ENCODE measurements at regions not wholly inside any gene's neighbourhood (a gene's known extent, or its start where the extent isn't known, plus 50 kb on each side); places are given as distances from the start of the nearest gene placed in this dataset.

DNA sequence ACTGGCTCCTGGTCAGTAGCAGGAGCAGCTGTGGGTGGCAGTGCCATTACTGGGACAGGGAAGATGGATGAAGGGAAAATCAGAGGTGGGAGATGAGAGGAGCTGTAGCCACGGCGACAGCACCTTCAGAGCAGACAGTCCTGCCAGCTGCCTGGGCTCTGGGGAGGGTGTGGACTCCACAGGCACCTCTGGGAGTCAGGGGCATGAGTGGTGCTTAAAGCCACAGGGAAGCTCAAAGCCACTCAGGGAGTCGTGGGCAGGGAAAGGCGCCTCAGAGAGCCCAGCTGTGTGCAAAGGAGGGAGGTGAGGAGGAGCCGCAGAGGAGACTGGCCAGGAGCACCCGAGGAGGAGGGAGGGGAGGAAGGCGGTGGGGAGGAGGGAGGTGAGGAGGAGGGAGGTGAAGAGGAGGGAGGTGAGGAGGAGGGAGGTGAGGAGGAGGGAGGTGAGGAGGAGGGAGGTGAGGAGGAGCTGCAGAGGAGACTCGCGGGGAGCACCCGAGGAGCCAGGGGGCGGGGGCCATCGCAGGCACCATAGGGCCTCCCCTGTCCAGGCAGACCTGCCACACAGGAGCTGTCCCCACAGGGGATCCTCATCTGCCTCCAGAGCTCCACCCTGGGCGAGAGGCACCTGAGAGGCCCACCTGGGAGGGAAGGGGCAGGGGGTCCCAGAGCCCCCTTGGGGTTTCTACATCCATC, 977.6 kb downstream of the BRD1 start:
- no peak for DNase-seq

DNA sequence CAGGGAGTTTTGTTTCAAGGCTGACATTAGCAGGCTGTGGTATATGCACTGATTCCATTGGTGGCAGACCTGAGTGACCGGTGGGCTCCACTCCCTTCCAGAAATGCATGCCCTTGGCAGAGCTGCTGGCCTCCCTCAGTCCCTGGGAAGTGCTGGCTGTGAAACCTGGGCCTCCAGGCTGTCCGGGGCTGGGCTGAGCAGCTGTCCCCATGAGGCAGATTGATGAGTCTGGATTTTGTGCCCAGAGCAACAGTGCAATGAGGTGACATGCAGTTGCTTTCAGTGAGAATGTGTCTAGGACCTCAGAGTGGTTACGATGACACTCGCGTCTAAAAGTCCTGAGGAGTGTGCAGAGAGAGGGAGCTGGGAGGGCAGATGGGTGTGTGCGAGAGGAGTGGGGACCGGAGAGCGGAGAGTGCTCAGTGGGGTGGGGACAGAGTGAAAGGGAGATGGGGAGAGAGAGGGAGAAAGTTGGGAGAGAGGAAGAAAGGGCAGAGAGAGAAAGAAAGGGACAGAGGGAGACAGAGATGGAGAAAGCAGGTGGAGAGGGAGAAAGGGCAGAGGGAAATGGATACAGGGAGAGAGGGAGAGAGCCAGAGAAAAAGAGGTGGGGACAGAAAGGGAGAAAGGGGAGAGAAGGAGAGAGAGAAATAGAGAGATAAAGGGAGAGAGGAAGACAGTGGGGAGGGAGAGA, 978.3 kb downstream of the BRD1 start:
- DNase-seq: no peak

DNA sequence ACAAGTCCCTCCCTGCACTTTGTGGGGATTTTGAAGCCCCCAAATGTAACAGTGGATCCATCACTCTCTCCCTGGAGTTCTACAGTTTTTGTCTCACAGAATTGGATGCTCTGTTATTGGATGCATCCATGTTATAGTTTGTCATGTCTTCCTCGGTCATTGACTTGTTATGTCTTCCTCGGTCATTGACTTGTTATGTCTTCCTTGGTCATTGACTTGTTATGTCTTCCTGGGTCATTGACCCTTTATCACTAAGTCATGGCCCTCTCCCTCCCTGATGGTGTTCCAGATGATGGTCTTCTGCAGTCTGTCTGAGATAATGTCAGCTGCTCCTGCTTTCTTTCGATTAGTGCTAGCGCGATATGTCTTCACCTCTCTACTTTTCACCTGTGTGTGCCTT, 981.5 kb downstream of the BRD1 start:
- no peak for DNase-seq

DNA sequence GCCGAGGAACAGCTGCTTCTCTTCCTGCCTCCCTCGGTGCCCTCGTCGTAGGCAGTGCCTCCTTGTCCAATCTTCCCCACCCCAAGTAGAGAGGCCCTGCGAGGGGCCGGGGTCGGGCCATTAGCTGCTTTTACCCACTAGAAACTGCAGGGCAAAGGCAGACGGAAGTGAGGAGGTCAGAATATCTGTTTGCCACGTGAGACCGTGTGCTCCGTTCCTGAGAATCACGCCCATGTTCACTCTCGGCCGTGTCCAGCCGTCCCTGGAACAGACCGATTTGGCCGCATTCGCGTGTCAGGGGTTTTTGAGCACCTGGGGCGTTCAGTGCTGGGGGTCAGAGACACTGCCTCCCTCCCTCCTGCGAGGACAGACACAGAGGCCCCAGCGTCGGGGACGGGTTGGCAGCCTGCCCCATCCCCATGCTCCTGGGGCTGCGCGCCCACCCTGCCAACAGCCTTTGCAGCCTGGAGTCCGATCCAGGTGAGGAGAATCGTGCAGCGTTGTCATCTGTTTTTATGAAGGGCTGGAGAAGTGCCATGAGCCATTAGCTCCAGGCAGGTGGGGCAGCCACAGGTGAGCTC, 982.2 kb downstream of the BRD1 start:
- no peak for DNase-seq

DNA sequence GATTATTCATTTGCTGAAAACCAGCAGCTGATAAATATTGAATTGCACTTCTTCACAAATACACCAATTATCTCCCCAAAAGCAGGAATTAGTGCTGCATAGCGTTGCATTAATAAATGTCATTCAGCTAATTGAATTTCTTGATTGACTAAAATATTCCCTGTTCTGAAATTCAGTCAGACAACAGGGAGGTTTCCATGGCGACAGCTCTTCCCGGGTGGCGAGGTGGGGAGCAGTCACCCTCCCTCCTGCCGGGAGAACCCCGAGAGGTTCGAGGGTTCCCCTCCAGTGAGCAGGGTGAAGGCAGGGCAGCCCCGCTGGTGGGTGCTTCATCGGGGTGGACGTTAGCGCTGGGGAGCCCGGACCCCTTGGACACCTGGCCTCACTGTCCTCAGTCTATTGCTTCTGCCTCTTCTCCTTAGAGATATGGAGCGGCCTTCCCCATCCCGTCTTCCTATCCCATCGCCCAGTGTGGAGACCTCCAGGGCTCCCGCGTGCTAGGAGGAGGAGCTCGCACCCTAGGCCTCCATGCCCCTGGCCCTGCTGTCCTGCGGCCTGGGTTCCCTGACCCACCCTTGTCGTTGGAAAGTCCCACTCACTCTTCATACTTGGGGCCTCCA, 983.5 kb downstream of the BRD1 start:
- no peak for DNase-seq

DNA sequence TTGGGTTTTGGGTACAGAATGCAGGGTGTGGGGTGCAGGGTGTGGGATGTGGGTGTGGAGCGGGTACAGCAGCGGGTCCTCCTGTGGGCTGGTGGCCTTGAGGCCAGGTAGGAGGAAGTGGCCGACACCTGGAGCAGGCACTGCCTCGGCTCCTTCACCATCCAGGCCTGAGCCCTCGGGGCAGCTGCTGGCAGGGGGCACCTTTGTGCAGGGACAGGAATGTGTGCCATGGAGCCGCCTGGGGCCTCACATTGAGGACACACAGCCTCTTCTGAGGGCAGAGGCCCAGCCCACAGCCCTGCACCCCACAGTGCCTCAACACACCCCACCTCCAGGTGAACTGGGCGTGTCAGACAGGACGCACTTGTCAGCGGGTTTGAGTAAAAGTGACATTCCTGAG, 984.0 kb downstream of the BRD1 start:
- no peak for DNase-seq

DNA sequence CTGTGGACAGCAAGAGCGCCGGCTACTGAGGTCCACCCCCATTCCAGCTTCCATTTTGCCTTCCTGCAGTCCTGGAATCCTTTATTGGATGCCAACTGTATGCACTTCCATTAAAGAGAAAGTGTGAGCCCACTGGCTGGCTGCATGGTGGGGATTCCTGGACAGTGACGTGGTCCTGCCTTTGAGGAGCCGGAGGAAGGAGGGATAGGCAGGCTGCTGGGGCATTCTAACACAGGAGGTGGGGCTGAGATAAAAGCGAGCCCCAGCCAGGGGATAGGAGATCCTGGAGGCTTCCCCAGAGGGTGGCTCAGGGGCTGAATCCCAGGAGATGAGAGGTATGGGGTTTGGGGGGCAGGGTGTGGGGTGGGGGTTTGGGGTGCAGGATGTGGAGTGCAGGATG, 984.7 kb downstream of the BRD1 start:
- no peak for DNase-seq

DNA sequence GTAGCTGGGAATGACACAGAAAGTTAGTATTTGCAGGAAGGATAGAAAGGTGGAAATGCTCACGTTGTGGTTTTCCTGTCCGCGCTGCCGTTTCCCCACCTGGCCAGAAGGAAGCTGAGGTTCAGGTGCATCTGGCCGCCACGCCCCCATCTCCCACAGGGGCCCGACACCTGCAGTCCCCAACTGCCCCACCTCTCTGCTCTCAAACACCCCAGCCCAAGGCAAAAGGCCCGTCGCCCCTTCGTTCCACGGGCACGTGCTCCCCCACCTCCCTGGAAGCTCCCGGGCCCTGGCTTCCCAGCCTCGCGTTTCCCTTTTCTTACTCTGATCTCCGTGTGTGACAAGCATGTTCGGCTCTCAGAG, 985.1 kb downstream of the BRD1 start:
- no peak for DNase-seq

DNA sequence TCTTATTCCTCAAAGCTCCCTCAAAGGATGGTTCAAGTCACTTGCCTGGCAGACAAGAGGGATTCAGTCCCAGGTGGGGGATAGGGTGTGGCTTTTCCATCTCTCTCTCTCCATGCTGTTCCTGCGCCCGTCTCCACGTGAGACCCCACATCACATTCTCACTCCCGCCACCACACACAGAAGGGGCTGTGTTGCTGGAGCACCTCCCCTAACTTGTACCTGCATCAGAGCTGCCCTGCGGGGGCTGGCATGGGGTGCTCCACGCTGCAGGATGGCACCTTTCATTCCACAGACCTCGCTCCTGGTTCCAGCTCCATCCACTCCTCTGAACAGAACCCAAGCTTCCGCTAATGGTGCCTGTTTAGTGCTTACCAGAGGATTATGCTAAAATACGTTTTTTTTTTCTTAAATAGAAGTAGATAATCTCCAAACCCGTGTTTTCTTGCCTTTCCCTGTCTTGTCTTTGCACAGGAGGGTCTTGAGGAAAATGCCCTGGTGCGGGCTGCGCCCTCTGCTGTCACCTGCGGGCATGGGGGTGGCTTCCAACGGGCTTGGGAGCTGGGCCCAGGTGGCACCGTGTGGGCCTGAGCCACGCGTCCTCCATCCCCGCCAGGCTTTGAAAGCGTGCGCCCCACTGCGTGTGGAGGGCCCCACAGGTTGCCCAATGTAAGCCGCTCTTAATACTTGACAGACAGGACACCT, 985.6 kb downstream of the BRD1 start:
- no peak for DNase-seq

DNA sequence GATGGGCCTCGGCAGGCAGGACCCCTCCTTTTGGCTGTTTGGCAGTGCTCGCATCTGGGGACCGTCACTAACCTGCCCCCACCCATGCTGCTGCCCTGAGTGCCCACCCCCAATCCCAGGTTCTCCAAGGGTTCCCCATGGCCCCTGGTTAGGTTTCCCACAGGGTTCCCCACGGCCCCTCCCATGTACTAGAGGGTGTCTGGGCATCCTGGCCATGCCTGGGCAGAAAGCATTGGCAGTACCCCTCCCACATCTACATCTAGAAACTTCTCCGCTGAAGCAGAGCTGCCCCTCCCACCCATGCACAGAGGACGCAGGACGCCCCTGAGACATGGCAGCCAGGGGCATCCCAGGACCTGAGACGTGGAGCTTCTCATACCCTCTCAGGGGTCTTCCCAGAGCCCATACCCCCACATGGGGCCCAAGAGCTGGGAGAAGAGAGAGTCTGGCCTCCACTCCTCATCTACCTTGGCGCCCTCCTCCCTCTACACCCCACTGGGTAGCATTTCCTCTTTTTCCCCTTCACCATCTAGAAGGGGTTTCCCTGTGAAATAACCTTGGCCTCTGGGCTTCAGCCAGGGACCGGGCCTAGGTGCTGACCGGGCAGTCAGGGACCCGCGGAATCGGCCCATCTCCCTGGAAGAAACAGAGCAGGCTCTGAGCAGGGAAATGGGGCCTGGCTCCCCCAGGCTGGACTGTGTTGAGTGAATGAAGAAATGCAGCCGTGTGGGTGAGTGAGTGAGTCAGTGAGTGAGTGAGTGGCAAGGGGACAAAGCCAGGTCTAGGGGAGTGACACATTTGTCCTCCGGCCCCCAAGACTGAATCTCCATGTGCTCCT, 987.3 kb downstream of the BRD1 start:
- DNase-seq: no peak

DNA sequence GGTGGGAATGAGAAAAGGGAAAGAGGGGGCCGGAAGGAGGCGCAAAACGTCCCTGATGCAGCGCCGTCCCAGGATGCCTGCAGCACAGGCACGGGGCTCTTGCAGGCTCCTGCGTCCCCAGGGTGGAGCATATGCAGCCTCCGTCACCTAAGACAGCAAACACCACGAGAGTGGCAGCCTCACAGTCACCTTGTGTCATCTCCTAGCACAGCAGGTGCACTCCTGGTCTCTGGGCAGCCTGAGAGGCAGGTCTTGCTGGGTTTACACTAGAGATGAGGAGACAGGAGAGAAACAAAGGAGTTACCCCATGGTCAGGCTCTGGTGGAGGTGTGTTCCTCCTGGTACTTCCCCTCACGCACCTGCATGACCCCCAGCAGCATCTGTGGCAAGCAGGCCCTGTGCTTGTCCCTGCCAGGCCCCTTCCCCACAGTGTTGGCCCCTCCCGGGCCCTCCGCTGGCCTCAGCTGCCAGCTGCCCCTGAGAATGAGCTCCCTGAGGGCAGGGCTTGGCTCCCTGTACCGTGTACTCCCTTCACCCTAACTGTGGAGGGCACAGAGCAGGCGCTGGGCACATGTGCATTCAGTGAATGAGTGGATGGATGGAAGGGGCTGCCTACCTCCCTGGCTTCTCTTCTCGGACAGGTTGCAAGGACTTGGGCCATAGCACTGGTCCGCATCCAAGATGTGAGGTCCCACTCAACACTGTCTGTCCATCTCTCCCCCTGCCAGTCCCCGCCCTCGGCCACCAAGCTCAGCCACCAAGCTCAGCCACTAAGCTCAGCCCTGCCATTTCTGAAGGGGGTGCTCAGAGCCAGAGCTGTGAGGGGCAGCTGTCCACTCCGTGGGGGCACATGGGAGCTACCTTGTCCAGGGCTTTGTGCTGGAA, 988.6 kb downstream of the BRD1 start:
- DNase-seq: no peak

DNA sequence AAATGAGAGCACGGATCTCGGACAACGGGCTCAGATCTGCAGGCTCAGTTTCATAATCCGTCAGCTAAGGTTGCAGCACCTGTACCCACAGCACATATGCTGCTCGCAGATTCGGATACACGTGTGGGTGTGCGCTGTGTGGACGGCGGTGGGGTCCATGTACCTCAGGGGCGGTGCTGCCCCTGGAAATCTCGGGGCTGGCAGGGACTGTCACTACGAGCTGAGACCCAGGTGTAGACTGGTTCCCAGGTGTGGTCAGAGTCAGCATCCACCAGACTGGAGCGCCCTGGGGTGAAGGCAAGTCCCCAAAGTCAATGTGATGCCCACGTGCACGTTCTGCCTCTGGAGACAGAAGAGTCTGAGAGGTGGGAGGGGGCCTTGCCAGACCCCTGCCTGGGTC, 989.3 kb downstream of the BRD1 start:
- no peak for DNase-seq

DNA sequence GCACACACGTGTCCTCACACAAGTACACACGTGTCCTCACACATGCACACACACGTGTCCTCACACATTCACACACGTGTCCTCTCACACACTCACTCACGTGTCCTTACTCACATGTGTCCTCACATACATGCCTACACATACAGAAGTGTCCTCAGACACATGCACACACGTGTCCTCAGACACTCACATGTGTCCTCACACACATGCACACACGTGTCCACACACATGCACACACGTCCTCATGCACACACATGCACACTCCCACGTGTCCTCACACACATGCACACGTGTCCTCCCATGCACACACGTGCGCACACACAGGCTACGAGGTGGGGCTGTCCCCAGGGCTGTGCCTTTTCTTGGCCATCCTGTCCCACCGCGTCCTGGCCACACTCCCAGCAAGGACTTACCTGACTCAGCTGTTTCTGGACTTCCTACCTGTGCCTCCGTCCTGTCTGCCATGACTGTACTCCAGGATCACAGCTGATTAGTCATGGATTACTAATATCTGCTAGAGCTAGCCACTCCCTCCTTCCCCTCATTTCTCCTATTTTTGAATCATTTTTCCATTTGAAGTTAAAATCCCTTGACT, 990.2 kb downstream of the BRD1 start:
- DNase-seq: no peak

DNA sequence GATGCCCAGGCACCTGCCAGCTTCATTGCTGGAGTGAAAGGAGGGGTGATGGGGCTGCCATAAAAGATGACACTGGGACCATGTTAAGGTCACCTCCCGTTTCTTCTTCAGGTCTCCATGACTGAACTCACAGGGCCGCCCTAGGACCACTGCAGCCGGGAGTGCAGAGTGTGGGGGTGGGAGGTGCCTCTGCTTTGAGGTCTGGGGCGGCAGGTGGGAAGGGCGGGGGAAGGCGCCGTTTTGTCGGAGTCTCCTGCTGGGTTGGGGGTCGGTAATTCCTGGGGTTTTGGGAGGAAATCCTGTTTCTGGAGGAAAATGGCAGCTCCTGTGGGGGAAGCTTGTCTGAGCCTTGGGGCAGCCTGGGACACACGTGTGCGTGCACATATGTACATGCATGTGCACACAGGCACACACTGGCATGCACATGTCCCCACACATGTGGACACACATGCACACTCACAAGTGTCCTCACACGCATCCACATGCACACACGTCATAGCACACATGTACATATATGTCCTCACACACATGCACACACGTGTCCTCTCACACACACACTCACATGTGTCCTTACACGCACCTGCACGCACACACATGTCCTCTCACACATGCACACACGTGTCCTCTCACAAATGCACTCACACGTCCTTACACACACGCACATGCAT, 990.9 kb downstream of the BRD1 start:
- no peak for DNase-seq

DNA sequence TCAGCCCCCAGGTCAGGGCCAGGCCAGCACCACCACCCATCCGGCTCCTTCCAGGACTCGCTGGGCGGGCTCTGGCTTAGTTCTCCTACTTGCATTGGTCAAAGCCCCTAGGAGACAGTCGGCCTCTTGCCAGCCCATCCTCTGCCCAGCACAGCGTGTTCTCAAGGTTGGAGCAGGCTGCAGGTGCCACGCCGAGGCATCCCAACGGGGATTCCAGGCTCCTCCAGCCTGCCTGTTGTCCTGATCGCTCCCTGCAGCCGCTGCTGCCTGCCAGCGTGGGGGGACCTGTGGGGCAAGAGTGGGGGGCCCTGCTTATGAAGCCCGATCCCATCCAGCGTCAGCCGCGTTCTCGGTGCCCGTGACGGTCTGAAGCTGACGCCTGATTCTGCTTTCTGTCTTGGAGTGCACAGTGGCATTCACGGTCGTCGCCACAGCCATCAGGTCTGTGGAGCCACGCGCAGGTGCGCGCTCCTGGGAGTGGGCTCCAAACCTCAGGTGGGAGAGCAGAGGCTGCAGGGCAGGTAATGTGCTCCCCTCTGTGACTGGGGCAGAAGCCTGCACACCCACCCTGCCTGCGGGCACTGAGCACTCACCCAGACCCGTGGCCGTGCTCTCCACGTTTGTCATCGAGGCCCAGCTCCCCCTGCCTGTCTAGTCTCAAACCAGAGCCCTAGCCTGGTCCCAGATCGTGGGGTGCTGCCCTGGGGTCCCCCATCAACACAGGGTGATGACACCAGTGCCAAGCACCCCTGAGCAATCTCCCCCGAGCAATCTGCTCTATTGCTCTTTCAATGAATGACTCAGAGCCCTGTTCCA, 991.6 kb downstream of the BRD1 start:
- no peak for DNase-seq

DNA sequence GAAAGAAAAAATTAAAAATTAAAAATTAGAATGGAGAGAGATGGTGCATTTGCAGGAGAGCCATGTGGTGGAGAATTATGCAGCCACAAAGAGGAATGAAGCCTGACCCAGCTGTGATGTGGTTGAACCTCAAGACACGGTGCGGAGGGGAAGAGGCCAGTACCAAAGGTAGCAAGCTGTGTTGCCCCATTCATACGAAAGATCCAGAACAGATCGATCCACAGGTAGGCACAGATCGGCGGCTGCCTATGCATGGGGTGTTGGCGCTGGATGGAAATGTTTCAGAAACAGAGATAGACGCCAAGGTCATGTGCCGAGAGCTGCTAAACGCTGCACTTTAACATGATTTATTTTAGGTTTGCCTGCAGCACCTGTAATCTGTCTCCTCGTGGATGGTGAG, 992.3 kb downstream of the BRD1 start:
- DNase-seq: no peak

DNA sequence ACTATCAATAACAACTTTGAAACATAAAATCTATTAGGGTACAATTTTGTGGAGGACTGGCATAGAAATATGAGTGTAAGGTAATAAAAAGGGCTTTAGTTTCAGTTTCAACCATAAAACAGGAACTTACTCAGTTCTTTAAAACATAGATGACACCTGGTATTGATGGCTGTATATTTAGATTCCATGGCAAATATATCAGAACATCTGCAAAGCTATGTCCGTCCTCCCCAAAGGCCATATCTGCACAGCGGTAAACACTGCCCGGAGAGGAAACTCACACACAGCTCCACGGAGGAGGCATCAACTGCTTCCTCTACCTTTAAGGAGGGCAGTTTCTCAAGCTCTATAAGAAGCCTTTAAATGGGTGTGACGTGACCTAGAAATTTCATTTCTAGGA, 993.3 kb downstream of the BRD1 start:
- no peak for DNase-seq

DNA sequence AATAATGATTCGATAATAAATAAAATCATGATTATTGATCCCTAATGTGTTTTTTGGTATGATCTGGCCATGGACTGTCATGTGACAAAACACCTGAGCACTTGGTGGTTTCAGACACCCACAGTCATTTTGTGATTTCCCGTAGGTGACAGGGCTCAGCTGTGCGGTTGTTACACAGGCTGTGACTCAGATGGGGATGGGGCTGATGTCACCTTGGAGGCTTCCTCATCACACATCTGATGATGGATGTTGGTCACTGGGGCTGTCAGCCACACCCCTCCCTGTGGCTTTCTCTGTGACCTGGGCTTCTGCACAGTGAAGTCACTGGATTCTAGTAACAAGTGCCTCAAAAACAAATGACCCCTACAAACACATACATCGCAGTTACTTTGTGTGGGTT, 995.1 kb downstream of the BRD1 start:
- no peak for DNase-seq

DNA sequence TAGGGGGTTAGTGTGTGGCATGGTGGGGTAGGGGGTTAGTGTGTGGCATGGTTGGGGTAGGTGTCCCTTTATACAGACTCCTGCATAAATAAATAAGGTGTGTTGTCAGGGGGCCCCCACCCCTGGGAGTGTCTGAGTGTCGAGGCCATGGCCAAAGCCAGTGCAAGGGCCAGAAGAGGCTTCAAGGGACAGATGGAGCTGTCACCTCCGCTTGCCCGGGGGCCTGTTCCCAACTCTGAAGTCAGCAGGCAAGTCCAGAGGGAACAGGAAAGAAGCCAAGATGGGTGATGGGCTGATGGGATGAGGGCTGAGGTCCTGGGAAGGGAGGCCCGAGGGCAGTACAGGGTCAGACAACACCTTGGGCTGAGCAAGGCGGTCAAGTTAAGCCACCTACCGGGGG, 997.8 kb downstream of the BRD1 start:
- DNase-seq: no peak

DNA sequence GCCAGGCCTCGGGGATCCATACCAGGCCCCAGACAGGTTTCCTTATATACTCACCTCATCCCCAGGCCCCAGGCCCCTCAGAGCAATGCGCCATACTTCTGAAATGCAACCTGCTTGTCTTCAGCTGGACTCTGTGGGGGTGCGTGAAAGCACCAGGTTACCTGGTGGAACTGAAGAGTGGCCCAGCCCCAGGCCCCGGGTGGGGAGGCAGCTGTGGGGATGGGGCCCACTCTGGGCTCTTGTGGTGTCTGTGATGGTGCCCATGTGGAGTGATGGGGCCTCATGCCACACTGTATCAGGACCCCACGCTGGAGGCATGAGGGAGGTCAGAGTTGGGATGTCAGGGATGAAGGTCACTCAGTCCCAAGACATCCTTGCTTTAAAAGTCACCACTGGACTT, 999.0 kb downstream of the BRD1 start:
- DNase-seq: no peak

Data from SW 1271 (cell line).